ENCODE measurements at regions not wholly inside any gene's neighbourhood (a gene's known extent, or its start where the extent isn't known, plus 50 kb on each side); places are given as distances from the start of the nearest gene placed in this dataset.
A peak's percentile ranks its signal among the peaks of the same experiment; 100 is the strongest.

DNA sequence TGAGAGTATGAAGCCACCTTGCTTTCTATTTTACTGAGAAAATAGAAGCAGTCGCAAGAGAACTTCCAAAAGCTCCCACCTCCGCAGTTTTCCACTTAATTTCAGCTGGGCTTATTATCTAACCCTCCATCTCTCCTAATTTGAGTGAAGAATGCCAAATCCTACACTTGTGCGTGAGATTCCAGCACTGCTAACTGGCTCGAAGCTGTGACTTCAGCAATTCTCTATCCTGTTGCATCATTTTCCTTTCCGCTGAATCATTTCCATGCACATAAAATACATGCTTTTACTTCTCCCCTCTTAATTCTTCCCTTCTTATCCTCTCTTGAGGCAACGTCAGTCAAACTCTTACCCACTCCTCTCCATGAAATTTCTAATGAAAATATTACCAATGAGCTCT, 189.5 kb downstream of the GASK1B start:
- TF ChIP-seq, protein P1, sequence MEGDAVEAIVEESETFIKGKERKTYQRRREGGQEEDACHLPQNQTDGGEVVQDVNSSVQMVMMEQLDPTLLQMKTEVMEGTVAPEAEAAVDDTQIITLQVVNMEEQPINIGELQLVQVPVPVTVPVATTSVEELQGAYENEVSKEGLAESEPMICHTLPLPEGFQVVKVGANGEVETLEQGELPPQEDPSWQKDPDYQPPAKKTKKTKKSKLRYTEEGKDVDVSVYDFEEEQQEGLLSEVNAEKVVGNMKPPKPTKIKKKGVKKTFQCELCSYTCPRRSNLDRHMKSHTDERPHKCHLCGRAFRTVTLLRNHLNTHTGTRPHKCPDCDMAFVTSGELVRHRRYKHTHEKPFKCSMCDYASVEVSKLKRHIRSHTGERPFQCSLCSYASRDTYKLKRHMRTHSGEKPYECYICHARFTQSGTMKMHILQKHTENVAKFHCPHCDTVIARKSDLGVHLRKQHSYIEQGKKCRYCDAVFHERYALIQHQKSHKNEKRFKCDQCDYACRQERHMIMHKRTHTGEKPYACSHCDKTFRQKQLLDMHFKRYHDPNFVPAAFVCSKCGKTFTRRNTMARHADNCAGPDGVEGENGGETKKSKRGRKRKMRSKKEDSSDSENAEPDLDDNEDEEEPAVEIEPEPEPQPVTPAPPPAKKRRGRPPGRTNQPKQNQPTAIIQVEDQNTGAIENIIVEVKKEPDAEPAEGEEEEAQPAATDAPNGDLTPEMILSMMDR (IDR thresholded peaks at IDR 0.05; ENCODE audit: insufficient read depth, low read depth, low read length), result no peak
- Histone ChIP-seq H3K36me3 (ENCODE audit: control insufficient read depth, insufficient read depth, low read length) (no peaks in the 10 kb centered on the region), H3K27me3 (ENCODE audit: control insufficient read depth, insufficient read depth, low read length) (peaks cover 2% of the 10 kb centered on the region; the same call in 1 of the 2 replicates), H3K4me3 (ENCODE audit: low read depth, low read length) (no peak overlapping the region)
- DNase-seq (ENCODE audit: low read depth), result no peak
- ChIA-PET POLR2A (no interaction called here), CTCF (interaction anchor here (1.2 kb wide), 1 partner anchor 9 kb away, joined by 3 read pairs; no protein-coding TSS in a partner anchor)

DNA sequence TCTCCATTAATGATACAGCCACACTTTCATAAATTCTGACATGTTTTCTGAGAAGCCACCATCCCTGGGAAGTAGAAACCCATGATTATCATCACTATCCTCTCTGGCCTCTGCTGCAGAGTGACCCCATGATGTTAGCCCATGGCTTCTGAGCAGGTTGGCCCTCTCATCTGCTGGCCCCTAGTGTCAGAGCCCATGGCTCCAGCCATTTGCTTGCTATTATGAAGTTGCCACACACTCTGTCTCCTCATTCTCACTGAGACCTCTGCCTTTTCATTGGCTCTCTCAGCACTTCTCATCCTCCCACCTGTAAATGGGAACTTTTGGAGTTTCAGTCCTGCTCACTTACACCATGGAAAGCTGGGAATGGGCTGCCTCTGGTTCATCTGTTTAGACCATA, 192.7 kb downstream of the GASK1B start:
- peaks cover 2% of the 10 kb centered on the region; the same call in 1 of the 2 replicates for H3K27me3 ChIP-seq (ENCODE audit: control insufficient read depth, insufficient read depth, low read length)
- ChIA-PET CTCF (interaction anchor here (1.6 kb wide), 1 partner anchor 1505 kb away, joined by 5 read pairs; no protein-coding TSS in a partner anchor), POLR2A (no interaction called here)
- DNase-seq (ENCODE audit: low read depth), result no peak
- H3K4me3 ChIP-seq (ENCODE audit: low read depth, low read length), result no peak overlapping the region
- TF ChIP-seq, protein P1 (IDR thresholded peaks at IDR 0.05; ENCODE audit: insufficient read depth, low read depth, low read length), result no peak
- H3K36me3 ChIP-seq (ENCODE audit: control insufficient read depth, insufficient read depth, low read length), result no peaks in the 10 kb centered on the region

DNA sequence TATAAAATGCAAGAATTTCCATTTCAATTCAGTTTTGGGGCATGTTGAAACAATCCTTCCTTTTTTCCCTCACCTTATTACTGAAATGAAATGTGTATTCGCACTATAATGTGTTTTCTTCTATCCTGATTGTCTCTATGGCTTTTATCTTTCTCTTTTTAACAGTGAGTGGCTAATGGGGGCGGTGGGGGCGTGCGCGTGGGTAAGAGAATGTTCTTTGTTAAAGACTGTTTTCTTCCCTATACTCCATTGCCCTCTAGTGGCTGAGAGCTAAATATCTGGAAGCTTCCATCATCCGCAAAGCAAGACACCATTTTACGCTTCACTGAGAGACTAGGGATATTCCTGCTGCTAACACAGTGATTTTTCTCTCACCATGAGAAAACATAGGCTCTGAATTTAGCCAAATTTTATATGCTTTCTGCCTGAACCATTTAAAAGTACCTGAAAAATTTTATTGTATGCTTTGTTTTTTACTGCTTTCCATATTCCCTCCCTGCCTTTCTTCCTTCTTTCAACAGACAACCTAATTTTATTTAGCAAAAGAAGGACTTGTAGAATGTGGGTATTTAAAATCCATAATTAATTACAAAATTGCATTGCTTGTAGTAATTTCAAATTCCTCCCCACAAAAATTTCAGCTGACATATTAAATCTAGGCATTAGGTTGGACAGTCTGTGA, 194.0 kb downstream of the GASK1B start:
- ChIA-PET POLR2A (interaction anchor here (0.7 kb wide), 1 partner anchor 1011 kb away, joined by 15 read pairs; no protein-coding TSS in a partner anchor), CTCF (interaction anchor here (0.6 to 1.6 kb wide), 9 partner anchors 9 to 1504 kb away, joined by 3 to 5 read pairs (median 3); no protein-coding TSS in a partner anchor)
- DNase-seq (ENCODE audit: low read depth), result no peak
- TF ChIP-seq, protein P1 (IDR thresholded peaks at IDR 0.05; ENCODE audit: insufficient read depth, low read depth, low read length), result peak; percentile 80
- no peak overlapping the region for H3K4me3 ChIP-seq (ENCODE audit: low read depth, low read length)
- no peaks in the 10 kb centered on the region for H3K36me3 ChIP-seq (ENCODE audit: control insufficient read depth, insufficient read depth, low read length)
- peaks cover 2% of the 10 kb centered on the region; the same call in 1 of the 2 replicates for H3K27me3 ChIP-seq (ENCODE audit: control insufficient read depth, insufficient read depth, low read length)

DNA sequence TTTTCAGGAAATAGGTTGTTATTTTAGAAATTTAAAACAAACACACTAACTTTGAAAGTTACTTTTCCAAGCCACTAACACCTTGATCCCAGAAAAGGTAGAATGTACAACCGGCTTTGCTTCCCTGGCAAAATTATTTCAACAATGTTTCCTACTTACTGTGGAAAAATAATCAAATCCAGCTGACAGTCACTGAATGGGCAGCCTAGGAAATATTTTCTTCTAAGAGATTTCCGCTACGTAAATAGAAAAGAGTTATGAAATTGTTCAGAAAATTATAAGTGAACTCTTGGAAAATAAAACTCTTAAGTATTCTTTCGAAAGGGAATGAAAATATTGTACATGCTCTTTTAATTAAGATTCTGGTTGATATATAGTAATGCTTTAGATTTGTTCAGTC, 195.7 kb downstream of the GASK1B start:
- no peak overlapping the region for H3K4me3 ChIP-seq (ENCODE audit: low read depth, low read length)
- TF ChIP-seq, protein P1 (IDR thresholded peaks at IDR 0.05; ENCODE audit: insufficient read depth, low read depth, low read length), result no peak
- ChIA-PET POLR2A (no interaction called here), CTCF (interaction anchor here (1.1 kb wide), 2 partner anchors 10 to 13 kb away, joined by 3 to 5 read pairs; no protein-coding TSS in a partner anchor)
- H3K27me3 ChIP-seq (ENCODE audit: control insufficient read depth, insufficient read depth, low read length), result peaks cover 2% of the 10 kb centered on the region; the same call in 1 of the 2 replicates
- DNase-seq (ENCODE audit: low read depth), result no peak
- no peaks in the 10 kb centered on the region for H3K36me3 ChIP-seq (ENCODE audit: control insufficient read depth, insufficient read depth, low read length)

DNA sequence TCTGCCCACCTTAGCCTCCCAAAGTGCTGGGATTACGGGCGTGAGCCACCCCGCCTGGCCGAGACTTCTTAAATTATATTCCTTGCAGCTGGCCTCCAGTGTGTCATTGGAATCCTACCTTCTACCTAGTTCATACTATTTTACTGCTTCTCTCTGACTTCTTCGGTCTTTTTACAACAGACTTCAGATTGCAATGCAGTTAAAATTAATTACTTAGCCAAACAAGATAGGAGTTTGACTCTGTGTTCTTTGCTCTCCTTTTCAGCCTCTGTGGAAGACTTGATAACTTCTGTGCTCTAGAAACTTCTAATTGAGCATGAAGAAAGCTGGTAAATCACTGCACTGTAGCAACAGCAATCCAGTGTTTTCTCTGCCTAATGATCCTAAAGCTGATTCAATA, 199.5 kb downstream of the GASK1B start:
- CTCF ChIA-PET, result no interaction called here

More for the DNA sequence above, 199.5 kb downstream of the GASK1B start:
- Histone ChIP-seq H3K36me3 (ENCODE audit: control insufficient read depth, insufficient read depth, low read length) (no peaks in the 10 kb centered on the region), H3K4me3 (ENCODE audit: low read depth, low read length) (no peak overlapping the region), H3K27me3 (ENCODE audit: control insufficient read depth, insufficient read depth, low read length) (no peaks in the 10 kb centered on the region)
- no peak for DNase-seq (ENCODE audit: low read depth)
- TF ChIP-seq, protein P1 (IDR thresholded peaks at IDR 0.05; ENCODE audit: insufficient read depth, low read depth, low read length), result no peak
- POLR2A ChIA-PET, result no interaction called here

All from BJ (cell line).